ENCODE measurements at regions not wholly inside any gene's neighbourhood (a gene's known extent, or its start where the extent isn't known, plus 50 kb on each side); places are given as distances from the start of the nearest gene placed in this dataset.

DNA sequence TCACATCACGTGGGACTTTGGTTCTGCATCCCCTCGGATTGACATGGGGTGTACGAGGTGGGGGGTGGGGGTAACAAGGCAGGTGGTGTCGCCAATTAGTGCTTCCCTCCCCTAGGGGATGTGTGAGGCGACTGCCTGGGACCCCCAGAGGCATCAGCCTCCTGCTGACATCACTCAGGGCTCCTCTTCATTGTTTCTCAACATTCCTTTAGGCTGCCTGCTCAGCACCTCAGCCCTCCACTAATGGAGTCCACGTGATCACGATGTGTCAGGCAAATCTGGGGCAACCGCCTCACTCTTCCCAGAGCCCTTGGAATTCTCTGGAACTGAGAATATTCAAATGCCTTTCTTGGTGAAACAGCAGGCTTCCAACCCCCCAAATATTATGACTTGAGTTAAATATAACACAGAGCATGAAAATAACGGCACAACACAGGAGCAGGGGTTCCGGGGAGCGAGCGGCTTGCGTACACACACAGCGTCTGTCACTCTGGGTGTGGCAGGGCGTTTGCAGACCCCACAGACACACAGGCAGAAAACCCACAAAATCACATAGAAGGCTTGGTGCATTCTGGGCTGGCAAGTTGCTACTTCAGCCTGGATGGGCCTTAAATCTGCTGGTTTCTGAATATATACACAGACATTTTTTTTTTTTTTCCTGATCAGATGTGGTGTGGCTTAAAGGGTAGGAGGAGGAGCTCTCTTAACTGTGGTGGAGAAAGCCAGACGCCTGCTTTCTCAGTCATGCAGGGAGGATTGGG, 170.1 kb upstream of the CADM1 start:
- TF ChIP-seq ZNF775 (CRISPR knock-in tag; IDR thresholded peaks at IDR 0.05; ENCODE audit: borderline replicate concordance) (no peak), HOXA9 (CRISPR knock-in tag; IDR thresholded peaks at IDR 0.05; ENCODE audit: borderline replicate concordance) (no peak), FOXJ3 (CRISPR knock-in tag; IDR thresholded peaks at IDR 0.05; ENCODE audit: borderline replicate concordance) (no peak), FOXP1 (IDR thresholded peaks at IDR 0.05) (no peak), FOXP1 (CRISPR knock-in tag; IDR thresholded peaks at IDR 0.05) (no peak), NFRKB (IDR thresholded peaks at IDR 0.05) (no peak), POLR2A (IDR thresholded peaks at IDR 0.05; ENCODE audit: insufficient read depth in 1 of 2, low read depth in 2 of 2, low read length in 2 of 2) (no peak), CBX1 (IDR thresholded peaks at IDR 0.05; ENCODE audit: low read depth) (no peak), EZH2 (conservative IDR thresholded peaks at IDR 0.05; ENCODE audit: low read depth, low read length) (no peak), ZNF792 (CRISPR knock-in tag; IDR thresholded peaks at IDR 0.05) (no peak)
- TF ChIP-seq, protein P1, sequence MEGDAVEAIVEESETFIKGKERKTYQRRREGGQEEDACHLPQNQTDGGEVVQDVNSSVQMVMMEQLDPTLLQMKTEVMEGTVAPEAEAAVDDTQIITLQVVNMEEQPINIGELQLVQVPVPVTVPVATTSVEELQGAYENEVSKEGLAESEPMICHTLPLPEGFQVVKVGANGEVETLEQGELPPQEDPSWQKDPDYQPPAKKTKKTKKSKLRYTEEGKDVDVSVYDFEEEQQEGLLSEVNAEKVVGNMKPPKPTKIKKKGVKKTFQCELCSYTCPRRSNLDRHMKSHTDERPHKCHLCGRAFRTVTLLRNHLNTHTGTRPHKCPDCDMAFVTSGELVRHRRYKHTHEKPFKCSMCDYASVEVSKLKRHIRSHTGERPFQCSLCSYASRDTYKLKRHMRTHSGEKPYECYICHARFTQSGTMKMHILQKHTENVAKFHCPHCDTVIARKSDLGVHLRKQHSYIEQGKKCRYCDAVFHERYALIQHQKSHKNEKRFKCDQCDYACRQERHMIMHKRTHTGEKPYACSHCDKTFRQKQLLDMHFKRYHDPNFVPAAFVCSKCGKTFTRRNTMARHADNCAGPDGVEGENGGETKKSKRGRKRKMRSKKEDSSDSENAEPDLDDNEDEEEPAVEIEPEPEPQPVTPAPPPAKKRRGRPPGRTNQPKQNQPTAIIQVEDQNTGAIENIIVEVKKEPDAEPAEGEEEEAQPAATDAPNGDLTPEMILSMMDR (CRISPR knock-in tag; IDR thresholded peaks at IDR 0.05), result no peak
- TF ChIP-seq, protein P2, sequence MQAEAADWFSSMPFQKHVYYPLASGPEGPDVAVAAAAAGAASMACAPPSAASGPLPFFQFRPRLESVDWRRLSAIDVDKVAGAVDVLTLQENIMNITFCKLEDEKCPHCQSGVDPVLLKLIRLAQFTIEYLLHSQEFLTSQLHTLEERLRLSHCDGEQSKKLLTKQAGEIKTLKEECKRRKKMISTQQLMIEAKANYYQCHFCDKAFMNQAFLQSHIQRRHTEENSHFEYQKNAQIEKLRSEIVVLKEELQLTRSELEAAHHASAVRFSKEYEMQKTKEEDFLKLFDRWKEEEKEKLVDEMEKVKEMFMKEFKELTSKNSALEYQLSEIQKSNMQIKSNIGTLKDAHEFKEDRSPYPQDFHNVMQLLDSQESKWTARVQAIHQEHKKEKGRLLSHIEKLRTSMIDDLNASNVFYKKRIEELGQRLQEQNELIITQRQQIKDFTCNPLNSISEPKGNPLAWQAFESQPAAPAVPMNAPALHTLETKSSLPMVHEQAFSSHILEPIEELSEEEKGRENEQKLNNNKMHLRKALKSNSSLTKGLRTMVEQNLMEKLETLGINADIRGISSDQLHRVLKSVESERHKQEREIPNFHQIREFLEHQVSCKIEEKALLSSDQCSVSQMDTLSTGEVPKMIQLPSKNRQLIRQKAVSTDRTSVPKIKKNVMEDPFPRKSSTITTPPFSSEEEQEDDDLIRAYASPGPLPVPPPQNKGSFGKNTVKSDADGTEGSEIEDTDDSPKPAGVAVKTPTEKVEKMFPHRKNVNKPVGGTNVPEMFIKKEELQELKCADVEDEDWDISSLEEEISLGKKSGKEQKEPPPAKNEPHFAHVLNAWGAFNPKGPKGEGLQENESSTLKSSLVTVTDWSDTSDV (CRISPR knock-in tag; IDR thresholded peaks at IDR 0.05), result no peak
- TF ChIP-seq, protein P3, sequence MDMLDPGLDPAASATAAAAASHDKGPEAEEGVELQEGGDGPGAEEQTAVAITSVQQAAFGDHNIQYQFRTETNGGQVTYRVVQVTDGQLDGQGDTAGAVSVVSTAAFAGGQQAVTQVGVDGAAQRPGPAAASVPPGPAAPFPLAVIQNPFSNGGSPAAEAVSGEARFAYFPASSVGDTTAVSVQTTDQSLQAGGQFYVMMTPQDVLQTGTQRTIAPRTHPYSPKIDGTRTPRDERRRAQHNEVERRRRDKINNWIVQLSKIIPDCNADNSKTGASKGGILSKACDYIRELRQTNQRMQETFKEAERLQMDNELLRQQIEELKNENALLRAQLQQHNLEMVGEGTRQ (IDR thresholded peaks at IDR 0.05; ENCODE audit: low read depth, low read length), result no peak
- TF ChIP-seq, protein P3 (CRISPR knock-in tag; IDR thresholded peaks at IDR 0.05; ENCODE audit: borderline replicate concordance), result no peak

All from HepG2 (cell line).